ENCODE measurements at regions not wholly inside any gene's neighbourhood (a gene's known extent, or its start where the extent isn't known, plus 50 kb on each side); places are given as distances from the start of the nearest gene placed in this dataset.

DNA sequence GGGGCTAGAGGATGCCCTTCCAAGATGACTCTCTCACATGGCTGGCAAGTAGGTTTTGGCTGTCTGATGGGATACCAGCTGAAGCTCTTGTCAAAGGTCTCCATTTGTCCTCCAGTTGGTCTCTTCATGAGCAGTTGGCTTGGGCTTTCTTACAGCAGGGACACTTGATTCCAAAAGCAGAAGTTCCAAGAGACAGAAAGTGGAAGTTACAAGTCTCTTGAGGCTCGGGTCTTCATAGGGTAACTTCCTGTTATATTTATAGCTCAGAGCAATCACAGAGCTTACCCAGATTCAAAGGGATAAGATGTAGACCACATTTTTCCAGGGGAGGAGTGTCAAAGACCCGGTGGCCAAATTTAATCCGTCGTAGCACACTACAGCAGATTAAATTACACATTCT is 440.0 kb downstream of the RFC3 start:
- no peak for DNase-seq

GRCh38 chr13:34258646-34259386 is 440.9 kb downstream of the RFC3 start:
- no peak for DNase-seq

GRCh38 chr13:34263681-34264080 is 445.7 kb downstream of the RFC3 start:
- DNase-seq: no peak

DNA sequence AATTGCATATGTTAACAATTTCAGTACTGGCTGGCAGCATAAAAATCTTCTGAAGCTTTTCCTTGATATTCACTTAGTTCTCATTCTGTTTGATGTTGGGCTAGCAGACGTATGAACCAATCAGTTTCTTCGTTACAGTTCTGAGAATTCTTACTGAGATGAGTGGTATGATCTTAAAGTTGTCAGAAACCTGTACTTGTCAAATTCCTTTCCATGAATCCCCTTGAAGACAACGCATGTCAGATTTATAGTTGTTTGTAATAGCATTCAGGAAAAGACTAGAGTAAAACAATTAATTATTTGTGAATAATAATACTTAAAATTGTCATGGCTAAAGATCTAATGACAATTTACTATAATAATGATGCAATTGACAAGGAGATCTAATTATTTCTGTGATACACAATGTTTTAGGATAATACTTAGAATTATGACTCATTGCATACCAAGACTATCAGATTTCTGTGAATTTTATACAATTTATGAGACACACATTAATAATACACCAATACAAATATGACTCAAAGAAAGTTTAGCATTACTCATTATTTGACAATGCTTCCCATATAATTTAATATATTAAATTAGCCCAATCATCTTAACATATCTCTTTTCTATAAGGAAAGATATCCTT is 447.2 kb downstream of the RFC3 start:
- DNase-seq: no peak

- DNase-seq: no peak
Measured at GRCh38 chr13:34276764-34277163, 458.8 kb downstream of the RFC3 start.

DNA sequence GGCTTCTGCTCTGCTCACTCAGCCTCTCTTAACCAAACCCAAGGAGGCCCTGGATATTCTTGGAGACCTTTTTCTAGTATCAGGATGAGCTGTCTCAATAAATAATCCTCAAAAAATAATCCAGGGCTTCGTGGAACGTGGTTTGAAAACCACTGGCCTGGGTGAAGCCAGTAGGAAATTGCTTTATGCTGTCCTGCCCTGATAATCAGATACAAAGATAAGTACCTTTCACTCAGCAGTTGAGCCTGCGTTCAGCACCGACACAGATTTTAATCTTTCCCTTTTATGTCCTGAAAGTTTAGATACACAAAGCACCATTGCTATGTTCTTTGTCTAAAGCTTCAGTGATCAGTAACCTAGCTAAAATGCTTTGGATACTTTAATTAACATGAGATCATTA is 460.0 kb downstream of the RFC3 start:
- DNase-seq: no peak

- no peak for DNase-seq
Measured at GRCh38 chr13:34278780-34279179, 460.8 kb downstream of the RFC3 start.

GRCh38 chr13:34290661-34291060 is 472.7 kb downstream of the RFC3 start:
- DNase-seq: no peak

DNA sequence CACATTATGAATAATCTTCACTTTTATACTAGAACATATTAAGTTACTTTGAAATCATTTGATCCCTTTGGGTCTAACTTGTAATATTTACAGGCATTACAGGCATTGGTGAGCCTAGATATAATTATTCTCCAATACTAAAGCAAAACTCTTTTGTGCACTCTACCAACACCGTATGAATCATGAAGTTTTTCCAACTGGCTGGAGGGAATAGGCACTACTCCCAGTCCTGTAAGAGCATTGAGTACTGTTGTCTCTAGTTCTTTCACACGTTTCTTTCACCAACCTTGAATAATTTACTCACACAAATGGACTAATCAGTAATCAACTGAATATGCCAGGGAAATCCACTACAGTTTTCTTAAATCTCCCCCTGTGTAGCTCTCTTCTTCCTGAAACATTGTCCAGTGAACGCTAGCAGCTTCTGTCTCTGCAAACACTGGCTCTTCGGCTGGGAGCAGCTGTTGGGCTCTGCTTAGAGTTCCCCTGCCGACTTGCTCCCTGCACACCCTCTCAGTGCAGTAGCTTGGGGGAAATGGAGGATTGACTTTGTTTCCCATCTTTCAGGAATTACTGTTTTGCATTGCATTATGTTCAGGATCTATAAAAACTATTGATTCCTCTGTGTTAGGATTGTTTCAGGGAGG is 476.7 kb downstream of the RFC3 start:
- no peak for DNase-seq

DNA sequence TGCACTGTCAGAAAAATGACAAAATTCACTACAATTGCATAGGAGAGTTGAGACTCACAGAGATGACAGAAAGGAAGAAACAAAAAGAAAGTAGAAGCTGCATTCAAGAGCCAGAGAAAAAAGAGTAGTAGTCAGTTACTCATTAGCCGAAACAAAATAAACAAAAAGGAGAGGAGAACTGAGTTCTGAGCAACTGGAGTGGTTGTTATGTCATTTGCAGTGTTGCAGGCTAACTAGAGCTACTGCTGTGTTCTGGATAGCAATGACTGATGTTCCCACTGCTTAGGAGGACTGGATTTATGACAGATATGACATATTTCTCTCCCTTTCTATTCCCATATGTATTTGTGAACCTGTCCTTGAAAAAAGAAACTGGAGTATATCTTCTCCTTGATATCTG is 482.6 kb downstream of the RFC3 start:
- no peak for DNase-seq

DNA sequence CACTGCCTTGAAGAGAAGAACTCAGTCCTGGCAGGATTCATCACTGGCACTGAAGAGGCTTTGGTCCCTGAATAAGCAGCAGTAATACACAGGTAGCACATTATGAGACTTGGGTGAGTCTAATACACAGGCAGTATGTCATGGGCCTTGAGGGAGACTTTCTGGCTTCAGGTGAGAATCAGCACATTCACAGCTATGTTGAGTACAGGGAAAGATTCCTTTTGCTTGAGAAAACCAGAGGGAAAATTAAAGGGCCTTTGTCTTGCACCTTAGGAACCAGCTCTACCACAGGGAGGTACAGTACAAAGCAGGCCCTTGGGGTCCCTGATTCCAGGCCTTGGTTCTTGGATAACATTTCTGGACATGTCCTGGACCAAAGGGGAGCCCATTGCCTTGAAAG is 484.6 kb downstream of the RFC3 start:
- no peak for DNase-seq

GRCh38 chr13:34303346-34303745 is 485.4 kb downstream of the RFC3 start:
- DNase-seq: no peak

- DNase-seq: no peak
Measured at GRCh38 chr13:34307607-34308006, 489.7 kb downstream of the RFC3 start.

DNA sequence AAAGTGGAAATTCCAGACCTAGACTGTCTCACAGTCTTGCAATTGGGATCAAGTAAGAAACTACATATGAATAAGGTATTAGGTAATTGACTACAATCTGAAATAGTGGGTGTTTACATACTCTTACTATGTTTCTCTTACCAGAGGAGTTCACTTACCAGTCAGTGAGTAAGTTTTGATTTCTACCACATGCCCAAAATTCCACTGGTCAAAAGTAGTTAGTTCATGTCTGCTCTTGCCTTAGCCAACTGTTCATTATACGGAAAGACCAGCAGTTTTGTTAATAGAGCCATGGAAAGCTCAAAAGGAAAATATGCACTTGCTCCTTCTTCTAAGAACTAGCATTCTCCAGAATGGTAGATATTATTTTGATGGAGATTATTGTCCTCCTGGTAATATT is 490.8 kb downstream of the RFC3 start:
- DNase-seq: no peak

DNA sequence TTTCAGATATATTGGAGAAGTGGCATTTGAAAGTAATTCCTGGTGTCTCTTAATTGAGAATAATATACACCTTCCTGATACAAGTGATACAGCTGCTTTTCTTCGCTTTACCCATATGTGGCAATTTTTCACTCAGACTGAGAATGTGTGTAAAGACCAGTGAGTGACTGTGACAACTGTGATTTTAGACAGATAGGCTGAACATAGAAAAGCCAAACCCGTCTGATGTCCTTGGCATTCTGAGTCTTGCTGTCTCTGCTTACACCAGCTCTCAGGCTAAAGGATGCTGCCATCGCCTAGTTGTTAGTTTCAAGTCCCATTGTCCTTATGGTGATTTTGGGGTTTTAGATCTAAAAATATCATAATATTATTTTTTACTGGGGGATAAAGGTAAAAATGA is 492.6 kb downstream of the RFC3 start:
- no peak for DNase-seq

- no peak for DNase-seq
Measured at GRCh38 chr13:34311251-34311650, 493.3 kb downstream of the RFC3 start.

DNA sequence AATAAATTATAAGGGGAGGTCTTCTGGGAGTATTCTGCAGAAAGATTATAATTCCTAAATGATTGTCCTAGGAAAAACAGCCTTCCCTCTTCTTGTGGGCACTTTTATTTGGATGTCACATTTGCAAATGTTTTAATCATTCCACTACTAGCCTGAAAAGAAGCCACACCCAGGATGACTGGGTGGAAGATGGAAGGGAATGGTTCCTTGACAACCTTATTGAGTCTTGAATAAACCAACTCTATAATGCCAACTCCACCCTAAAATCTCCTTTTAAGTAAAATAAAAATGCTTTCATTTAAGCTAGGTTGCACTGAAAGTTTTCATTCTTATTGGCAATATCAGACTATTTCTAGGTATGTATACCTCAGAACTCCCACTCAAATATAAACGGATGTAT is 494.6 kb downstream of the RFC3 start:
- no peak for DNase-seq

DNA sequence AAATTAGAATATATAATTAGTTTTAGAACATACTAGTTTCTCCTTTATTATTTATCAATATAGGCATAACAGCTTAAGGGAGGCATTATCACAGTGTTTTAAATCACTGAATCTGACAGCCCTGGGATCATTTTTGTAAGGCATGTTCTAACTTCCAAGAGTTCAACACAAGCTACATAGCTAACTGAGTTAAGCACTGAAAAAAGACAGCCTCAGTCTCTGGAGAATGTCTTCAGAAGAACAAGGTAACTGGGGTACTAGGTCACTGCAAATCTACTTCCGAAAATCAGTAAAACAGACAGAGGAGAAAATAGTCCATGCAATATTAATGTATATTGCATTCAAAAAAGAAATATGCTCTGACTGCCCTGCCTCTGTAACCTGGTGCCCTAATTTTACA is 502.1 kb downstream of the RFC3 start:
- DNase-seq: no peak

DNA sequence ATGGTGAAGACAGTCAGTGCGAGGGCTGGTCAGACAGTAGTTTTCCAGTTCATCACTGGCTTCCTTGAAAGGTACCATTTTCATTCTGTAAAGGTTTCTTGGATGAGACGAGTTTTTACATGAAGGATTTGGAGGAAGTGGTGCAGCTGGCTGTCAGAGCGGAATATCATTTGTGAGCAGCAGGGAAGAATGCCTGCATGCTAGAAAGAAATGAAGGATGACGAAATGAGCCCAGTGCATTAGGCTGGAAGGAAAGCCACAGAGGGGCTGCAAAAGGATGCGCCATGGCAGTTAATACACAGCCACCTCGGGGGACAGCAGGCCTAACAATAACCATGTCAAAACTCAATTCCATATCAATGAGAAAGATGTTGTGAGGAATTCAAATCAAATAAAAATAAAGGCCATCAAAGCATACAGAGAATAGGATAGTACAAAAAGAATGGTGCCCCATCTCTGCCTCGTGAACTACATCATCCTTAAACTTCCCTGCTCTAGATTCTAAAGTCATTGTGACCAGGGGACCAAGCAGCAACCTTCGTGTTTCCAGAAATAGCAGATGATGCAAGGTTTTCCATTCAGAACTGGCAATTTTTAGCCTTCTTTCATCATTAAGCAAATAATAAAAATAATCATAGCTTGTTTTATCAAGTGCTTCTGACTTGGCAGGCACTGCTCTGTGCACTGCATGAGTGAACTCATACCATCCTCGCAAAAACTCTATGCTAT is 504.2 kb downstream of the RFC3 start:
- no peak for DNase-seq

DNA sequence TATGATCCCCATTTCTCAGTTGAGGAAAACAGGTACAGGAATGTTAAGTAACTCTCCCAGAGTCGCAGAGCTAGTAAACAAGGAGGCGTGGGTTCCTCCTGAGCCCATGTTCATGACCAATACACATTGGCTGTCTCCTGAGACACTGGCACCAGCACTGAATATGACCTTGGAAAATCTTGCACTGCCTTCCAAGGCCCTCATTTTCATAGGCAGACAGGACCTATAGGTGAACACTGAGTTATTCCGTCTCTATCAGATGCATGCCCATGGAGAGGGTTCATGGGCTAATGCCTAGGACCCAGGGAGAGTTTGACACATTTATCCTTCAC is 504.8 kb downstream of the RFC3 start:
- DNase-seq: no peak

DNA sequence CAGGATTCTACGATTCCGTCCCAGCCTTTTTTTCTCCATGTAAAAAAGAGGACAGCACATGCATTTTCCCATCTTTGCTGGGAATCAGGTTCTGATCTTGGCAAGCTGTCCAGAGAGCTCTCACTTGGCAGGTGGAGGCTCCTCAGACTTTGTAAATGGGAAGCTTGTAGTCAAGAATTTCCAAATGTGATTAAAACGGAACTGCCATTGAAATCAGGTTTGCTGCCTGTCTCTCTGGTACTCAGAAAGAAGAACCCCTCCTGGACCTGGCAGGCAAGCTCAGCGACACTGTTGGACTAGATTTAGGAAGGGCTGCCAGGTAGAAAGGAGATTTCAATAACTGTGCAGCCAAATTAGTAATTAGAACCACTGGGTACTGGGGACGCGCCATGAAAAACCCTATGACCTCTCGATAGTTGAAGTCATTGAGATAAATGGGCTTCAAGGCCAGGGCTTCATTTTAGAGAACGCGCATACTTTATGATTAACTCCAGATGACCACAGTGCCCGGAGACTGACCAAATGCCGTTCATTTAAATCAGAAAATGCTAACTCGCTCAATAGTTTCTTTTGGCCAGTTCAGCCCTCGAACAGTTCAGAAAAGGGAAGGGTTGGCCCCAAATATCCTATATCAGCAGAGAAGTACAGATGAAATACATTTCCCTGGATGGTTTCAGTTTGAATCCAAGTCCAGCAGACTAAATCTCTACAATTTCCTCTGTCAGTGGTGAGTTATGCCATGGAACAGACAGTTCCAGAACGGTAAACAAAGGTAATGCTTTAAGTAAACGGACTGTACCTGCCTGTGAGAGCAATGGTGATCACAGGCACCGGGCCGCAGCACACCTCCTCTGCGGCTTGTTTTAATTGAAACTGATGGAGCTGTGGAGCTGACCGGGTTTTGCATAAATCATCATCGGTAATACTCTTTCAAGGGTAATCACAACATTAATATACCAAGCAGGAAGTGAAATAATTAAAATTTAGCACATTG is 517.4 kb downstream of the RFC3 start:
- no peak for DNase-seq

DNA sequence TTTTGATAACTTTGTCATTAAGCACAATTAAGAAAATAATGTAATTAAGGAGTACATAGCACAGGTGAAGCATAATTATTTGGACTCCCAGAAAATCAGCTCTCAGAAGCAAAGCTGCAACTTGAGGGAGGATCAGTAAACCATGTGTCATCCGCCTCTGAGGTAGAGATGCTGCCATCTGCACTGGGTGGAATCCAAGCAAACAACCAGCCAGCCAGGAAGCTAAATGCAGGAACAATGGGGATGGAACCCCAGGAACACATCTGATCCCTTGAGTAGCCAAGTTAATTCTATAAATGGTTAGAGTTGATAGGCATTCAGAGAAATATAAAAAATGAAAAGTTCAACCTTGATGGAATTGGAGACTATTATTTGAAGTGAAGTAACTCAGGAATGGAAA is 520.2 kb downstream of the RFC3 start:
- DNase-seq: no peak

GRCh38 chr13:34340534-34340933 is 522.6 kb downstream of the RFC3 start:
- DNase-seq: peak; percentile 37
